Kidney (tissue), 13 donors: ENCODE measurements at regions not wholly inside any gene's neighbourhood (a gene's known extent, or its start where the extent isn't known, plus 50 kb on each side); places are given as distances from the start of the nearest gene placed in this dataset.
A peak's percentile ranks its signal among the peaks of the same experiment; 100 is the strongest.

Experiments
- DNase-seq, 5 donors: peaks; one replicate each; pipeline ENCODE4 v3.0.0-alpha.2; 2013 to 2020
- FAIRE-seq: peaks from 2 replicates; lab custom pipeline; 2012; peaks lifted over from hg19 to GRCh38; lab: Jason Lieb, UNC
- H3K27ac ChIP-seq, 2 donors: one replicate each; pipeline ENCODE4 v1.7.0; 2013; ENCODE audit warnings: low read depth in 2 of 2, low read length in 2 of 2, inconsistent platforms in 1 of 2
- H3K27me3 ChIP-seq: one replicate; pipeline ENCODE4 v1.7.1; 2013; ENCODE audit warnings: low read length, inconsistent platforms; ENCODE audit not compliant: control insufficient read depth, insufficient read depth
- H3K36me3 ChIP-seq, 3 donors: one replicate each; pipeline versions ENCODE4 v1.7.0 to v1.7.1; 2013; ENCODE audit warnings: low read length in 3 of 3, control low read depth in 1 of 3, inconsistent platforms in 1 of 3; ENCODE audit not compliant: insufficient read depth in 3 of 3, control insufficient read depth in 2 of 3
- H3K4me1 ChIP-seq, 3 donors: one replicate each; pipeline versions ENCODE4 v1.7.0 to v1.7.1; 2013; ENCODE audit warnings: low read length in 3 of 3, inconsistent platforms in 1 of 3, low read depth in 1 of 3; ENCODE audit not compliant: control insufficient read depth in 2 of 3, insufficient read depth in 2 of 3
- H3K4me3 ChIP-seq, 3 donors: one replicate each; pipeline versions ENCODE4 v1.7.0 to v1.8.1; 2013; ENCODE audit warnings: low read length in 3 of 3, control low read depth in 1 of 3, inconsistent platforms in 1 of 3
- H3K9ac ChIP-seq, 3 donors: one replicate each; pipeline versions ENCODE4 v1.7.0 to v1.7.1; 2013; ENCODE audit warnings: low read length in 3 of 3, control low read depth in 1 of 3, inconsistent platforms in 1 of 3
- H3K9me3 ChIP-seq, 3 donors: one replicate each; pipeline versions ENCODE4 v1.7.0 to v1.7.1; 2013; ENCODE audit warnings: low read length in 3 of 3, control low read depth in 1 of 3, inconsistent platforms in 1 of 3; ENCODE audit not compliant: control insufficient read depth in 2 of 3, insufficient read depth in 1 of 3
- CTCF ChIP-seq: IDR thresholded peaks from 3 replicates; pipeline ENCODE4 v1.5.1; 2012; ENCODE audit warnings: mild to moderate bottlenecking, moderate library complexity, borderline replicate concordance; ENCODE audit not compliant: insufficient read depth; ENCODE audit errors: extremely low read depth
- intact Hi-C: fragments of 100-400 bp; cut with DNase I; formaldehyde crosslinking; loops from one replicate; pipeline ENCODE4 v1.11.1; 2022
- donor health status: control.
- donor health status: control.
- donor health status: control.
- donor health status: control.
- donor health status: control.
- donor health status: DM: yes; HTN: yes; CAD: no.
- donor health status: Normal renal cell carcinoma (clear cell type).

GRCh38 chr2:15818881-15819280 is 121.5 kb upstream of the MYCN start:
- DNase-seq (no peak), FAIRE-seq (no peak)
- H3K27ac ChIP-seq = no peak overlapping the region
- no peaks in the 10 kb centered on the region for H3K36me3 ChIP-seq
- no peak overlapping the region for H3K4me3 ChIP-seq
- TF ChIP-seq CTCF = no peak
- peaks cover 0 to 5% (median 2%) of the 10 kb centered on the region in 3 donors for H3K4me1 ChIP-seq
- no peaks in the 10 kb centered on the region for H3K27me3 ChIP-seq
- no peaks in the 10 kb centered on the region for H3K9me3 ChIP-seq
- no peak overlapping the region for H3K9ac ChIP-seq
- intact Hi-C loops = no loop called here

- FAIRE-seq = no peak
- TF ChIP-seq CTCF = no peak
Observed at GRCh38 chr2:15819562-15820256, 120.6 kb upstream of the MYCN start.

GRCh38 chr2:15820257-15820566 is 120.1 kb upstream of the MYCN start:
- H3K9ac ChIP-seq = no peak overlapping the region
- no peak overlapping the region for H3K4me3 ChIP-seq
- no peak for TF ChIP-seq CTCF
- no peak for FAIRE-seq
- no peaks in the 10 kb centered on the region for H3K27me3 ChIP-seq
- no peaks in the 10 kb centered on the region for H3K9me3 ChIP-seq
- intact Hi-C loops = no loop called here
- no peaks in the 10 kb centered on the region for H3K36me3 ChIP-seq
- H3K4me1 ChIP-seq = peaks cover 0 to 5% (median 0%) of the 10 kb centered on the region in 3 donors
- no peak overlapping the region for H3K27ac ChIP-seq
- peak in 3 of 5 donors; percentile 50 to 84 (median 71) for DNase-seq

More at GRCh38 chr2:15819562-15820256, 120.6 kb upstream of the MYCN start:
- intact Hi-C loops = no loop called here
- Histone ChIP-seq H3K9me3 (no peaks in the 10 kb centered on the region), H3K27me3 (no peaks in the 10 kb centered on the region), H3K4me1 (peaks cover 0 to 5% (median 0%) of the 10 kb centered on the region in 3 donors), H3K4me3 (no peak overlapping the region), H3K36me3 (no peaks in the 10 kb centered on the region), H3K27ac (no peak overlapping the region), H3K9ac (no peak overlapping the region)
- DNase-seq = peak in 4 of 5 donors; percentile 50 to 73 (median 61)
